ENCODE measurements at regions not wholly inside any gene's neighbourhood (a gene's known extent, or its start where the extent isn't known, plus 50 kb on each side); places are given as distances from the start of the nearest gene placed in this dataset.

DNA sequence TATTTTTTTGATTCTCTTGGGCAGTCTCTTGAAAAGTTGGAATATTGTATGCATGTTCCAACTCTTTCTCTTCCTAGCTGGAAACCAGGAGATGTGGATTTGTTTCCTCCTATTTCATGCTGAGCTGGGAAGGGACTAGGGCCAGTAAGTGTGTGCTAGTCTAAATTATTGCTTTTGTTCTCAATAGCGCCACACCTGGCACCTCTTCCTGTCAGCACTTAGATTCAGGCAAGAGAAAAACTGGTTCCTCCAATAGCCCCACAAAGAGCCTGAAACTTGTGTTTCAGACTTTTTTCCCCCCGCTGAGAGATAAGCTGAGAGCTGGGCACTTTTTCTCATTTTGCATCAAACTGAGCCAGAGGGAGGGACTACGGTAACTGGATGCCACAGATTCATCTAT lies 353.4 kb downstream of the OLFM4 start:
- H3K4me2 ChIP-seq, result no peak overlapping the region

DNA sequence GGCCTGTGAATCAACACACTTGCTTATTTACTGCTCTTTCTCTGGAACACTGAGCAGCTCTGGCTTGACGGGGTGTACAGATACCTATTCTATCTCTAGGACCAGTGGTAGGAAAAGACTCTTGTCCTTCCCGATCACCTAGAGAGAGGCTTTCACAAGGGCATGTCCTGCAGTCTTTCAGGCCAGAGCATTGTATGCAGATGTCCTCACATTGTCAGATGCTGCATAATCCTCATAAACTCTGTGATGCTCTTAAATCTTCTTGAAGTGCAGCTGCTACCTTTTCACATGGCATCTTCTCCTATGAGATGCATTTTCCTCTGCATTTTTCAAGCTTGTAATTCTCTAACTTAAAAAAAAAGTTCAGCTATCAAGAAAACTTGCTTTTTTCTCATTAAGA lies 369.4 kb downstream of the OLFM4 start:
- Mint-ChIP-seq H3K27me3 (ENCODE audit: insufficient read depth, low read depth) (no peaks in the 10 kb centered on the region), H3K4me3 (no peak overlapping the region), H3K36me3 (no peaks in the 10 kb centered on the region), H3K9me3 (no peaks in the 10 kb centered on the region), H3K27ac (no peak overlapping the region), H3K4me1 (peaks cover 16% of the 10 kb centered on the region)
- H3K4me3 ChIP-seq, result no peak overlapping the region
- H3K27me3 ChIP-seq, result no peaks in the 10 kb centered on the region
- no peaks in the 10 kb centered on the region for H3F3A ChIP-seq (ENCODE audit: low read depth)
- DNase-seq (ENCODE audit: low spot score), result no peak
- H3K36me3 ChIP-seq, result no peaks in the 10 kb centered on the region
- no peak overlapping the region for H3K9ac ChIP-seq
- H3K79me2 ChIP-seq (ENCODE audit: low read depth), result no peaks in the 10 kb centered on the region
- H3K4me1 ChIP-seq, result no peaks in the 10 kb centered on the region
- H3K27ac ChIP-seq, result no peak overlapping the region
- H2AFZ ChIP-seq (replicated peaks), result peak overlapping the region; percentile 76
- no peaks in the 10 kb centered on the region for H4K20me1 ChIP-seq (ENCODE audit: low read depth)
- no peaks in the 10 kb centered on the region for H3K9me3 ChIP-seq (ENCODE audit: low read depth)
- H3K4me2 ChIP-seq, result no peak overlapping the region
- TF ChIP-seq EZH2phosphoT487 (IDR thresholded peaks at IDR 0.05), result no peak
- TF ChIP-seq, protein P1, sequence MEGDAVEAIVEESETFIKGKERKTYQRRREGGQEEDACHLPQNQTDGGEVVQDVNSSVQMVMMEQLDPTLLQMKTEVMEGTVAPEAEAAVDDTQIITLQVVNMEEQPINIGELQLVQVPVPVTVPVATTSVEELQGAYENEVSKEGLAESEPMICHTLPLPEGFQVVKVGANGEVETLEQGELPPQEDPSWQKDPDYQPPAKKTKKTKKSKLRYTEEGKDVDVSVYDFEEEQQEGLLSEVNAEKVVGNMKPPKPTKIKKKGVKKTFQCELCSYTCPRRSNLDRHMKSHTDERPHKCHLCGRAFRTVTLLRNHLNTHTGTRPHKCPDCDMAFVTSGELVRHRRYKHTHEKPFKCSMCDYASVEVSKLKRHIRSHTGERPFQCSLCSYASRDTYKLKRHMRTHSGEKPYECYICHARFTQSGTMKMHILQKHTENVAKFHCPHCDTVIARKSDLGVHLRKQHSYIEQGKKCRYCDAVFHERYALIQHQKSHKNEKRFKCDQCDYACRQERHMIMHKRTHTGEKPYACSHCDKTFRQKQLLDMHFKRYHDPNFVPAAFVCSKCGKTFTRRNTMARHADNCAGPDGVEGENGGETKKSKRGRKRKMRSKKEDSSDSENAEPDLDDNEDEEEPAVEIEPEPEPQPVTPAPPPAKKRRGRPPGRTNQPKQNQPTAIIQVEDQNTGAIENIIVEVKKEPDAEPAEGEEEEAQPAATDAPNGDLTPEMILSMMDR (IDR thresholded peaks at IDR 0.05), result no peak

More for the DNA sequence above, 353.4 kb downstream of the OLFM4 start:
- no peaks in the 10 kb centered on the region for H3K79me2 ChIP-seq (ENCODE audit: low read depth)
- H3K36me3 ChIP-seq, result no peaks in the 10 kb centered on the region
- H3K4me1 ChIP-seq, result peaks cover 7% of the 10 kb centered on the region
- peaks cover 2% of the 10 kb centered on the region for H3K4me1 Mint-ChIP-seq
- H4K20me1 ChIP-seq (ENCODE audit: low read depth), result no peaks in the 10 kb centered on the region
- TF ChIP-seq, protein P1 (IDR thresholded peaks at IDR 0.05), result peak; percentile 49
- no peak for TF ChIP-seq EZH2 (IDR thresholded peaks at IDR 0.05)
- no peak for TF ChIP-seq EZH2phosphoT487 (IDR thresholded peaks at IDR 0.05)
- peak; percentile 39 for DNase-seq (ENCODE audit: low spot score)
- H3F3A ChIP-seq (ENCODE audit: low read depth), result no peaks in the 10 kb centered on the region
- H3K27me3 Mint-ChIP-seq (ENCODE audit: insufficient read depth, low read depth), result no peaks in the 10 kb centered on the region
- H3K9me3 Mint-ChIP-seq, result no peaks in the 10 kb centered on the region
- H3K9me3 ChIP-seq (ENCODE audit: low read depth), result no peaks in the 10 kb centered on the region
- no peak overlapping the region for H3K27ac Mint-ChIP-seq
- no peak overlapping the region for H3K9ac ChIP-seq
- peak overlapping the region; percentile 74 for H2AFZ ChIP-seq (replicated peaks)
- H3K36me3 Mint-ChIP-seq, result no peaks in the 10 kb centered on the region
- H3K4me3 Mint-ChIP-seq, result no peak overlapping the region
- no peaks in the 10 kb centered on the region for H3K27me3 ChIP-seq
- H3K4me3 ChIP-seq, result no peak overlapping the region
- H3K27ac ChIP-seq, result no peak overlapping the region

DNA sequence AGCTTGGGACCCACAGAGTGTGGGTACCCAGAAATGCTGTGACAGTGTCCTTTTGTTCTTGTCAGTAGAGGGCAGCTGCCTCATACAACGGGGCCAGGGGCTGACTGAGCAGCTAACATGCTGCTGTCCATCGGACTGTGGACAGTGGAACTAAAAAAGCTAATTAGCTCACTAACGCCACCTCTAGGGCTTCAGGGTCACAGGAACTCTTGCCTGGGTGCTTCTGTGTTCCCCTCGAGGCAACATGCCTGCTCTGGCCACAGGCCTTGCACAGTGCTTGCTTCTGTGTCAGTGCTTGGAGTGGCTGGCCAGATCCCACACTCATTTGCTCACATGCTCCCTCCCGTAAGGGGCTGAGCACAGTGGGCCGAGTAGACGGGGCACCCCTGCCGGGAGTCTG lies 377.0 kb downstream of the OLFM4 start:
- Histone ChIP-seq H3K4me2 (no peak overlapping the region), H2AFZ (replicated peaks) (peak overlapping the region; percentile 86), H3K9me3 (ENCODE audit: low read depth) (no peaks in the 10 kb centered on the region), H3K9ac (no peak overlapping the region), H4K20me1 (ENCODE audit: low read depth) (no peaks in the 10 kb centered on the region), H3K79me2 (ENCODE audit: low read depth) (no peaks in the 10 kb centered on the region), H3K36me3 (no peaks in the 10 kb centered on the region), H3F3A (ENCODE audit: low read depth) (no peaks in the 10 kb centered on the region), H3K4me3 (no peak overlapping the region), H3K4me1 (peaks cover 6% of the 10 kb centered on the region), H3K27ac (no peak overlapping the region), H3K27me3 (no peaks in the 10 kb centered on the region)
- Mint-ChIP-seq H3K4me3 (no peak overlapping the region), H3K27ac (no peak overlapping the region), H3K4me1 (peaks cover 13% of the 10 kb centered on the region), H3K36me3 (no peaks in the 10 kb centered on the region), H3K27me3 (ENCODE audit: insufficient read depth, low read depth) (no peaks in the 10 kb centered on the region), H3K9me3 (no peaks in the 10 kb centered on the region)
- DNase-seq (ENCODE audit: low spot score), result peak; percentile 91
- TF ChIP-seq, protein P1 (IDR thresholded peaks at IDR 0.05), result peak; percentile 72
- TF ChIP-seq EZH2 (IDR thresholded peaks at IDR 0.05) (no peak), EZH2phosphoT487 (IDR thresholded peaks at IDR 0.05) (no peak)
